ENCODE measurements at regions not wholly inside any gene's neighbourhood (a gene's known extent, or its start where the extent isn't known, plus 50 kb on each side); places are given as distances from the start of the nearest gene placed in this dataset.

DNA sequence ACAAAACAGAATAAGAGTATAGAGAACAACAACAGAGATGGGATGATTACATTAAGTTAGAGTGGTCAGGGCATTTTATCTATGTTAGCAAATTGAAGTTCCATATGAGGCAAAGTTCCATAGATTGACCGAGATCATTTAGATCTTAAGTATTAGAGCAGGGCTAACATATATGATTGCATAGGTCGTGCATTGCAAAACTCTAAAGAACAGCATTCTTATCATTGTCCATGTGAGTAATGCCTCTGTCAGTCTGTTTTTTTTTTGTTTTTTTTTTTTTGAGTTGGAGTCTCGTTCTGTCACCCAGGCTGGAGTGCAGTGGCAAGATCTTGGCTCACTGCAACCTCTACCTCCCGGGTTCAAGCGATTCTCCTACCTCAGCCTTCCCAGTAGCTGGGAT, 341.7 kb upstream of the KCNH8 start:
- no peak for DNase-seq (ENCODE audit: low spot score)
- ChIA-PET POLR2A (ENCODE audit: low non-redundant PET) (no interaction called here), CTCF (no interaction called here)
- TF ChIP-seq, protein P1, sequence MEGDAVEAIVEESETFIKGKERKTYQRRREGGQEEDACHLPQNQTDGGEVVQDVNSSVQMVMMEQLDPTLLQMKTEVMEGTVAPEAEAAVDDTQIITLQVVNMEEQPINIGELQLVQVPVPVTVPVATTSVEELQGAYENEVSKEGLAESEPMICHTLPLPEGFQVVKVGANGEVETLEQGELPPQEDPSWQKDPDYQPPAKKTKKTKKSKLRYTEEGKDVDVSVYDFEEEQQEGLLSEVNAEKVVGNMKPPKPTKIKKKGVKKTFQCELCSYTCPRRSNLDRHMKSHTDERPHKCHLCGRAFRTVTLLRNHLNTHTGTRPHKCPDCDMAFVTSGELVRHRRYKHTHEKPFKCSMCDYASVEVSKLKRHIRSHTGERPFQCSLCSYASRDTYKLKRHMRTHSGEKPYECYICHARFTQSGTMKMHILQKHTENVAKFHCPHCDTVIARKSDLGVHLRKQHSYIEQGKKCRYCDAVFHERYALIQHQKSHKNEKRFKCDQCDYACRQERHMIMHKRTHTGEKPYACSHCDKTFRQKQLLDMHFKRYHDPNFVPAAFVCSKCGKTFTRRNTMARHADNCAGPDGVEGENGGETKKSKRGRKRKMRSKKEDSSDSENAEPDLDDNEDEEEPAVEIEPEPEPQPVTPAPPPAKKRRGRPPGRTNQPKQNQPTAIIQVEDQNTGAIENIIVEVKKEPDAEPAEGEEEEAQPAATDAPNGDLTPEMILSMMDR (conservative IDR thresholded peaks at IDR 0.05; ENCODE audit: low read depth): no peak
- no peak overlapping the region for H3K27ac ChIP-seq

DNA sequence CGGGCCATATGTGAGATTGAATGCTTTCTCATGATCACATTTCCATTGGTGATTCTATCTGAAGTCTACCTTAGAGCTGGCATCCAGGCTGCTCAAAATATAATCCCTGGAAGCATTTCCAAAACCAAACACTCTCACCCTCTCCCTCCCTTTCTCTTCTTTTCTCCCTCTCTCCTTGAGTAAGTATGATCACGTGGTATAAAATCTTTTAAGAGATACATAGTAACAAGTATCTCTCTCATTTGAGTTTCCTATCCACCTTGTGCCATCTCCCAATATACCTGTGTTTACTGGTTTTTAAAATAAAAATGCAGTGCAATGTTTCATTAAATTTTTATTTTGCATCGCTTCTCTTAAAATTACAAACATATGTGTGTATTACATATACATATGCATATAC, 350.9 kb upstream of the KCNH8 start:
- CTCF ChIA-PET: interaction anchor here (0.6 kb wide), 2 partner anchors 11 to 319 kb away, joined by 4 read pairs; no protein-coding TSS in a partner anchor
- DNase-seq (ENCODE audit: low spot score): no peak
- POLR2A ChIA-PET (ENCODE audit: low non-redundant PET): no interaction called here
- TF ChIP-seq, protein P1 (conservative IDR thresholded peaks at IDR 0.05; ENCODE audit: low read depth): no peak
- H3K27ac ChIP-seq: no peak overlapping the region

DNA sequence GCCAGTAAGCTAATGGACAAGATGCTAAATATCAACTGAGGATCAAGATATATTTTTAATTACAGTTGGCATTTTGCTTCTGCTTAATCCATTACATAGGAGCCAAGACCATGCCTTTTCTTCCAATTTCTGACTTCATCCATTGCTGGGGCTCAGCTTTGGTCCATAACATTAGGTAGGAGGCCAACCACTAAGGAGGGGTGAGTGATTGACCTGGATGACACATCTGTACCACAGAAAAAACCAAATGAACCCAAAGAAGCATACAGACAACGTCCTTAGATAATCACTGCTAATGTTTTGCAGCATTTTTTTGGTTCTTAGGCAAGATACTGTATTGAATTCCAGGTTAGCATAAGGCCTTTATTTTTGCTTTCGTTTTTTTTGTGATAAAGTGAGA, 353.2 kb upstream of the KCNH8 start:
- H3K27ac ChIP-seq: no peak overlapping the region
- TF ChIP-seq, protein P1 (conservative IDR thresholded peaks at IDR 0.05; ENCODE audit: low read depth): no peak
- CTCF ChIA-PET: no interaction called here
- POLR2A ChIA-PET (ENCODE audit: low non-redundant PET): no interaction called here
- no peak for DNase-seq (ENCODE audit: low spot score)

DNA sequence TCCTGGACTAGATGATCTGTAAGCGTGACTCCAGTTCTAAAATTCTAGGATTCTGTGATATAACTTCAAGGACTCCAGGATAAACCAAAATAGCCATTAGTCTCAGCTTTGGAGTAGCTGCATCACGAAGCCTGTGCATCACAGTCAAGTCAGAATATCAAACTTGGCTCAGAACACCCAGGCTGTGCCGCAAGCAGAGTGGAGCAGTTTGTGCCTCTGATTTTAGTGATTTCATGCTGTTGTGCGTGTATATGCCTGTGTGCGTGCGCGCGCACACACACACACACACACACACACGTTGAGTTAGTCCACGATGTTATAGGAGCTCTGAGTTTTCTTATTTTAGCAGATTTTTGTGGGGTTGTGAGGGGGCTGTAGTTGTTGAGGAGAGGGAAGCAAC, 356.6 kb upstream of the KCNH8 start:
- TF ChIP-seq, protein P1 (conservative IDR thresholded peaks at IDR 0.05; ENCODE audit: low read depth): no peak
- DNase-seq (ENCODE audit: low spot score): no peak
- ChIA-PET CTCF (no interaction called here), POLR2A (ENCODE audit: low non-redundant PET) (no interaction called here)
- H3K27ac ChIP-seq: no peak overlapping the region

DNA sequence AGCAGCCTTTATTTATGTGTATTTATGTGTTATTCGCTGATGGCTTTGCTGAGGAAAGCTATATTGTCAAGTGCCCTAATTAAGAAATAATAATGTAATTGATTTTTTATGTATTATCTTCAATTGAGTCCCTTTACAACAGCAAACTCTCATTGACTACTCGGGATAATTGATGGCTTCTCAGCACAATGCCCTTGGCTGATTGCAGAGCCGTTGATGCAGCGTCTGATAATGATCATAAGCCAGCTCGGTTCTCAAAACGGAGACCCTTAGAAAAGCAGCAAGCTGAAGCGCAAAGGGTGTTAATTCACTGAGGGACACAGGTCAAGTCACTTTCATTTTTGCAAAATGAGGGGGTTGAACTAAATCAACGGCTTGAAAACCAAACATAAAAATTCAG, 357.1 kb upstream of the KCNH8 start:
- ChIA-PET POLR2A (ENCODE audit: low non-redundant PET) (no interaction called here), CTCF (no interaction called here)
- DNase-seq (ENCODE audit: low spot score): no peak
- no peak overlapping the region for H3K27ac ChIP-seq
- TF ChIP-seq, protein P1 (conservative IDR thresholded peaks at IDR 0.05; ENCODE audit: low read depth): no peak

DNA sequence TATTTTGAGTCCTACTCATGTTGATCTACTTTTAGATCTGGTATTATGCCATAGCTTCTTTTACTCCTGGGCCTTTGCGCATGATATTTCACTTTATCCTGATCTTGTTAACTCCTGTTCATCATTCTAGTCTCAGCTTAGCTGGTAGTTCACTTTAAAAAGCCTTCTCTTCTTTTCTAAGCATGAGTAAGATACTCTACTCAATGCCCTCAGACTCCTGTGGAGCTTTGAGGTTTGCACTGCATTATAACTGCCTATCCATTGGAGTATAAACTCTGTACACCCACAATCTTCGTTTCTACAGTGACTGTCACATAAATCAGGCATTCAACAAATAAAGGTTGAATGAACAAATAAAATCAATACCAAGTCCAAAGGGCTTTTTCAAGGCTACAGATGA, 357.9 kb upstream of the KCNH8 start:
- no peak overlapping the region for H3K27ac ChIP-seq
- POLR2A ChIA-PET (ENCODE audit: low non-redundant PET): no interaction called here
- no peak for DNase-seq (ENCODE audit: low spot score)
- CTCF ChIA-PET: no interaction called here
- TF ChIP-seq, protein P1 (conservative IDR thresholded peaks at IDR 0.05; ENCODE audit: low read depth): no peak

DNA sequence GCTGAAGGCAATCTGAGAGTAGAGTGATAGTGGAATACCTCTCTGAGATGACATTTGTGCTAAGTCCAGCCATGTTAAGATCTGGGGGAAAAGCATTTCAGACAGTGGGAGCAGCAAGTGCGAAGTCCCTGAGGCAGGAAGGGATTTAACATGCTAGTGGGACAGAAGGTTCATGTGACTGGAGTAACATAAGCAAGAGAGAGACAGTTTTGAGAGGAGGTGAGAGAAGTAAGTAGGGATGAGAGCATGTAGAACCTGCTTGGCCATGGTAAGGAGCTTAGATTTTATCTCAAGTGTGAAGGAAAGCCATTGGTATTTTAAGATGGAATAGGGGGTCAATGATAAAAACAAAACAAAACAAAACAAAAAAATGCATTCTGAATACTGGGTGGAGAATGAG, 358.6 kb upstream of the KCNH8 start:
- CTCF ChIA-PET: no interaction called here
- no peak overlapping the region for H3K27ac ChIP-seq

More for the DNA sequence above, 358.6 kb upstream of the KCNH8 start:
- POLR2A ChIA-PET (ENCODE audit: low non-redundant PET): no interaction called here
- TF ChIP-seq, protein P1 (conservative IDR thresholded peaks at IDR 0.05; ENCODE audit: low read depth): no peak
- no peak for DNase-seq (ENCODE audit: low spot score)

Data from RWPE1 (cell line).